ENCODE measurements at regions not wholly inside any gene's neighbourhood (a gene's known extent, or its start where the extent isn't known, plus 50 kb on each side); places are given as distances from the start of the nearest gene placed in this dataset.

- no peaks in the 10 kb centered on the region for H3K36me3 ChIP-seq (ENCODE audit: low read depth)
- DNase-seq (ENCODE audit: low spot score), result no peak
- peaks cover 38% of the 10 kb centered on the region for H3K4me1 ChIP-seq (ENCODE audit: insufficient read depth, poor library complexity, severe bottlenecking)
- H3K27me3 ChIP-seq (ENCODE audit: insufficient read depth, poor library complexity, severe bottlenecking), result no peaks in the 10 kb centered on the region
- H3K9me3 ChIP-seq (ENCODE audit: severe bottlenecking), result no peaks in the 10 kb centered on the region
- no peak for ATAC-seq (ENCODE audit: low read depth)
- peak overlapping the region; percentile 62 for H3K27ac ChIP-seq (ENCODE audit: poor library complexity, severe bottlenecking)
- no peak for TF ChIP-seq CTCF (IDR thresholded peaks at IDR 0.05; ENCODE audit: poor library complexity, severe bottlenecking)
- H3K4me3 ChIP-seq (ENCODE audit: severe bottlenecking), result peak overlapping the region; percentile 66
Observed at GRCh38 chr2:176637142-176637485, 367.9 kb downstream of the MTX2 start.

GRCh38 chr2:176637486-176638166 lies 368.4 kb downstream of the MTX2 start:
- no peaks in the 10 kb centered on the region for H3K27me3 ChIP-seq (ENCODE audit: insufficient read depth, poor library complexity, severe bottlenecking)
- no peaks in the 10 kb centered on the region for H3K9me3 ChIP-seq (ENCODE audit: severe bottlenecking)
- no peak for TF ChIP-seq CTCF (IDR thresholded peaks at IDR 0.05; ENCODE audit: poor library complexity, severe bottlenecking)
- DNase-seq (ENCODE audit: low spot score), result peak; percentile 66
- H3K36me3 ChIP-seq (ENCODE audit: low read depth), result no peaks in the 10 kb centered on the region
- H3K27ac ChIP-seq (ENCODE audit: poor library complexity, severe bottlenecking), result peak overlapping the region; percentile 62
- H3K4me3 ChIP-seq (ENCODE audit: severe bottlenecking), result peak overlapping the region; percentile 66
- peak; percentile 64 for ATAC-seq (ENCODE audit: low read depth)
- H3K4me1 ChIP-seq (ENCODE audit: insufficient read depth, poor library complexity, severe bottlenecking), result peaks cover 39% of the 10 kb centered on the region

- Histone ChIP-seq H3K27me3 (ENCODE audit: insufficient read depth, poor library complexity, severe bottlenecking) (no peaks in the 10 kb centered on the region), H3K36me3 (ENCODE audit: low read depth) (no peaks in the 10 kb centered on the region), H3K4me1 (ENCODE audit: insufficient read depth, poor library complexity, severe bottlenecking) (peaks cover 39% of the 10 kb centered on the region), H3K9me3 (ENCODE audit: severe bottlenecking) (no peaks in the 10 kb centered on the region), H3K4me3 (ENCODE audit: severe bottlenecking) (peak overlapping the region; percentile 66), H3K27ac (ENCODE audit: poor library complexity, severe bottlenecking) (peak overlapping the region; percentile 62)
- ATAC-seq (ENCODE audit: low read depth), result peak; percentile 66
- peak; percentile 93 for TF ChIP-seq CTCF (IDR thresholded peaks at IDR 0.05; ENCODE audit: poor library complexity, severe bottlenecking)
- no peak for DNase-seq (ENCODE audit: low spot score)
Observed at GRCh38 chr2:176638167-176639015, 369.1 kb downstream of the MTX2 start.

GRCh38 chr2:176639016-176639343 lies 369.7 kb downstream of the MTX2 start:
- no peak for DNase-seq (ENCODE audit: low spot score)
- H3K4me3 ChIP-seq (ENCODE audit: severe bottlenecking), result no peak overlapping the region
- no peaks in the 10 kb centered on the region for H3K36me3 ChIP-seq (ENCODE audit: low read depth)
- no peak for ATAC-seq (ENCODE audit: low read depth)
- no peaks in the 10 kb centered on the region for H3K27me3 ChIP-seq (ENCODE audit: insufficient read depth, poor library complexity, severe bottlenecking)
- TF ChIP-seq CTCF (IDR thresholded peaks at IDR 0.05; ENCODE audit: poor library complexity, severe bottlenecking), result no peak
- H3K27ac ChIP-seq (ENCODE audit: poor library complexity, severe bottlenecking), result no peak overlapping the region
- H3K9me3 ChIP-seq (ENCODE audit: severe bottlenecking), result no peaks in the 10 kb centered on the region
- peaks cover 39% of the 10 kb centered on the region for H3K4me1 ChIP-seq (ENCODE audit: insufficient read depth, poor library complexity, severe bottlenecking)

GRCh38 chr2:176639671-176640070 lies 370.4 kb downstream of the MTX2 start:
- no peak for ATAC-seq (ENCODE audit: low read depth)
- H3K36me3 ChIP-seq (ENCODE audit: low read depth), result no peaks in the 10 kb centered on the region
- peaks cover 39% of the 10 kb centered on the region for H3K4me1 ChIP-seq (ENCODE audit: insufficient read depth, poor library complexity, severe bottlenecking)
- TF ChIP-seq CTCF (IDR thresholded peaks at IDR 0.05; ENCODE audit: poor library complexity, severe bottlenecking), result no peak
- H3K27me3 ChIP-seq (ENCODE audit: insufficient read depth, poor library complexity, severe bottlenecking), result no peaks in the 10 kb centered on the region
- H3K9me3 ChIP-seq (ENCODE audit: severe bottlenecking), result no peaks in the 10 kb centered on the region
- DNase-seq (ENCODE audit: low spot score), result no peak
- no peak overlapping the region for H3K27ac ChIP-seq (ENCODE audit: poor library complexity, severe bottlenecking)
- no peak overlapping the region for H3K4me3 ChIP-seq (ENCODE audit: severe bottlenecking)

Measured in RWPE2 (cell line).